H9 (cell line): ENCODE measurements at regions not wholly inside any gene's neighbourhood (a gene's known extent, or its start where the extent isn't known, plus 50 kb on each side); places are given as distances from the start of the nearest gene placed in this dataset.

Experiments used
- DNase-seq: peaks from one replicate; pipeline ENCODE4 v3.0.0-alpha.2; 2017
- H2AFZ ChIP-seq: one replicate; pipeline ENCODE4 v1.6.1; 2013; ENCODE audit warnings: mild to moderate bottlenecking, low read length, control low read depth, moderate library complexity
- H2AK5ac ChIP-seq: 2 replicates; pipeline ENCODE4 v1.6.1; 2013; ENCODE audit warnings: low read length, control low read depth, mixed read lengths; ENCODE audit not compliant: insufficient read length
- H2BK120ac ChIP-seq: one replicate; pipeline ENCODE4 v1.6.1; 2013; ENCODE audit warnings: low read depth, mild to moderate bottlenecking, low read length, control low read depth, inconsistent platforms; ENCODE audit not compliant: poor library complexity, severe bottlenecking
- H2BK12ac ChIP-seq: 2 replicates; pipeline ENCODE4 v1.6.1; 2013; ENCODE audit warnings: low read length, control low read depth, mixed read lengths, low read depth; ENCODE audit not compliant: insufficient read length
- H2BK15ac ChIP-seq: 2 replicates; pipeline ENCODE4 v1.6.1; 2013; ENCODE audit warnings: low read depth, low read length, control low read depth
- H2BK20ac ChIP-seq: one replicate; pipeline ENCODE4 v1.6.1; 2013; ENCODE audit warnings: low read depth, mild to moderate bottlenecking, low read length, control low read depth, inconsistent platforms; ENCODE audit not compliant: poor library complexity, severe bottlenecking
- H2BK5ac ChIP-seq: 2 replicates; pipeline ENCODE4 v1.6.1; 2013; ENCODE audit warnings: low read length, control low read depth, mixed read lengths; ENCODE audit not compliant: insufficient read length
- H3K14ac ChIP-seq: 2 replicates; pipeline ENCODE4 v1.6.1; 2013; ENCODE audit warnings: low read length, control low read depth; ENCODE audit not compliant: insufficient read depth
- H3K18ac ChIP-seq: 2 replicates; pipeline ENCODE4 v1.6.1; 2013; ENCODE audit warnings: low read depth, mild to moderate bottlenecking, mixed read lengths, low read length, control low read depth; ENCODE audit not compliant: insufficient read length
- H3K23ac ChIP-seq: 2 replicates; pipeline ENCODE4 v1.6.1; 2013; ENCODE audit warnings: low read length, control low read depth, mixed read lengths, low read depth; ENCODE audit not compliant: insufficient read length
- H3K23me2 ChIP-seq: 2 replicates; pipeline ENCODE4 v1.6.1; 2013; ENCODE audit warnings: low read depth, mild to moderate bottlenecking, mixed read lengths, low read length, control low read depth; ENCODE audit not compliant: insufficient read length, poor library complexity, severe bottlenecking
- H3K27ac ChIP-seq: 2 replicates; pipeline ENCODE4 v1.5.1; 2013; ENCODE audit warnings: low read length, control low read depth, mixed read lengths, low read depth; ENCODE audit not compliant: insufficient read length
- H3K27me3 ChIP-seq: 2 replicates; pipeline ENCODE4 v1.6.1; 2013; ENCODE audit warnings: low read length, control low read depth, inconsistent platforms; ENCODE audit not compliant: insufficient read depth
- H3K4ac ChIP-seq: 2 replicates; pipeline ENCODE4 v1.6.1; 2013; ENCODE audit warnings: low read depth, mild to moderate bottlenecking, control low read depth, inconsistent platforms, low read length, moderate library complexity
- H3K4me1 ChIP-seq: 2 replicates; pipeline ENCODE4 v1.6.1; 2013; ENCODE audit warnings: low read length, control low read depth, inconsistent platforms; ENCODE audit not compliant: insufficient read depth
- H3K4me2 ChIP-seq: 2 replicates; pipeline ENCODE4 v1.6.1; 2013; ENCODE audit warnings: low read length, control low read depth, mixed read lengths; ENCODE audit not compliant: insufficient read length, insufficient read depth
- H3K56ac ChIP-seq: 2 replicates; pipeline ENCODE4 v1.6.1; 2013; ENCODE audit warnings: low read depth, mild to moderate bottlenecking, mixed read lengths, low read length, control low read depth; ENCODE audit not compliant: insufficient read length
- H3K79me1 ChIP-seq: 2 replicates; pipeline ENCODE4 v1.6.1; 2013; ENCODE audit warnings: low read depth, mild to moderate bottlenecking, moderate library complexity, low read length, control low read depth, inconsistent platforms; ENCODE audit not compliant: insufficient read depth, poor library complexity, severe bottlenecking
- H3K79me2 ChIP-seq: 2 replicates; pipeline ENCODE4 v1.6.1; 2013; ENCODE audit warnings: low read length, control low read depth, inconsistent platforms; ENCODE audit not compliant: insufficient read depth
- H3K9ac ChIP-seq: 2 replicates; pipeline ENCODE4 v1.6.1; 2013; ENCODE audit warnings: low read length, control low read depth, mixed read lengths; ENCODE audit not compliant: insufficient read length; ENCODE audit errors: extremely low read depth
- H3K9me3 ChIP-seq: one replicate; pipeline ENCODE4 v1.6.1; 2013; ENCODE audit warnings: low read depth, low read length, inconsistent platforms; ENCODE audit not compliant: control insufficient read depth
- H3T11ph ChIP-seq: one replicate; pipeline ENCODE4 v1.6.1; 2013; ENCODE audit warnings: mild to moderate bottlenecking, low read length, control low read depth, inconsistent platforms
- H4K20me1 ChIP-seq: one replicate; pipeline ENCODE4 v1.6.1; 2013; ENCODE audit not compliant: control insufficient read depth, insufficient read length, insufficient read depth
- H4K5ac ChIP-seq: 2 replicates; pipeline ENCODE4 v1.6.1; 2013; ENCODE audit warnings: low read depth, mild to moderate bottlenecking, mixed read lengths, low read length, control low read depth; ENCODE audit not compliant: insufficient read length
- H4K8ac ChIP-seq: replicated peaks from 2 replicates; pipeline ENCODE4 v1.6.1; 2013; ENCODE audit warnings: low read length, control low read depth, mixed read lengths, low read depth; ENCODE audit not compliant: insufficient read length
- H4K91ac ChIP-seq: 2 replicates; pipeline ENCODE4 v1.6.1; 2013; ENCODE audit warnings: low read depth, mild to moderate bottlenecking, moderate library complexity, mixed read lengths, low read length, control low read depth; ENCODE audit not compliant: insufficient read length
- H3K27ac Mint-ChIP-seq, 3 experiments: 2 replicates in 2 of 3; 3 replicates in 1 of 3; pipeline ENCODE4 v1.8.0; 2020 to 2021; ENCODE audit warnings: mixed read lengths in 3 of 3, mild to moderate bottlenecking in 1 of 3, moderate library complexity in 1 of 3
- H3K27me3 Mint-ChIP-seq: 2 replicates; pipeline ENCODE4 v1.8.0; 2021; ENCODE audit warnings: low read depth, mild to moderate bottlenecking, moderate library complexity, mixed read lengths
- H3K36me3 Mint-ChIP-seq, 3 experiments: 2 replicates in 2 of 3; 3 replicates in 1 of 3; pipeline ENCODE4 v1.8.0; 2020 to 2021; ENCODE audit warnings: low read depth in 3 of 3, mixed read lengths in 3 of 3; ENCODE audit not compliant: insufficient read depth in 1 of 3
- H3K4me1 Mint-ChIP-seq, 2 experiments: 2 replicates each; pipeline ENCODE4 v1.8.0; 2020; ENCODE audit warnings: mixed read lengths in 2 of 2
- H3K4me3 Mint-ChIP-seq, 2 experiments: 2 replicates in 1 of 2; 3 replicates in 1 of 2; pipeline ENCODE4 v1.8.0; 2020 to 2021; ENCODE audit warnings: mild to moderate bottlenecking in 2 of 2, mixed read lengths in 2 of 2, moderate library complexity in 1 of 2
- H3K9me3 Mint-ChIP-seq, 2 experiments: 2 replicates in 1 of 2; 3 replicates in 1 of 2; pipeline ENCODE4 v1.8.0; 2020; ENCODE audit warnings: mild to moderate bottlenecking in 2 of 2, mixed read lengths in 2 of 2, moderate library complexity in 1 of 2
- WGBS: extraction: QIAGEN DNeasy Blood & Tissue Kit; methylation state at CpG from one replicate; pipeline ENCODE4 v1.1.7; 2013; ENCODE audit warnings: missing lambda C conversion rate, low lambda C conversion rate, mixed read lengths; ENCODE audit not compliant: insufficient read length; ENCODE audit errors: extremely low coverage; 5-methylcytosine and 5-hydroxymethylcytosine counted together
- TF ChIP-seq, protein P1 (sequence below): fragments of 200-600 bp; sonication (generic); conservative IDR thresholded peaks from 3 replicates; pipeline ENCODE4 v1.8.0; 2021; ENCODE audit warnings: antibody characterized with exemption, mild to moderate bottlenecking

DNA sequence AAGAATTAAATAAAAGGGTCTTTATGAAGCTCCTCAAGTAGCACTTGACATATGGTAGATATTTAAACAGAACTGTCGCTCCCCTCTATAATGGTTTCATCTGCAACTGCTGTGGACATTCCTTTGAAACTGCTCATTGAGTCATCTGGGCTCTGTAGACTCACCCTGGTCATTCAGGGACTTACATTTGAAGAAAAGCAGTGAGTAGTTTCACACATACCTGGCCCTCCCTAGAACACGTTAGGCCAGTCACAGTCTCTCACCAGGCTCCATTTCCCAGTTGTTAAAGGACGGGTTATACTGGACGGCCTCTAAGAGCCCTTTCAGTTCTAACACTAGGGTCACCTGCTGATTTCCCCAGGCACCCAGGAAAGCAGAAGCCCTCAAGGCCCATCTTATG is 217.0 kb downstream of the BCL11B start:
- WGBS = no CpG with 5 or more reads among the region's 4 CpGs
- H4K8ac ChIP-seq = no peak overlapping the region
- H2BK12ac ChIP-seq = no peak overlapping the region
- H3K4me3 Mint-ChIP-seq = no peak overlapping the region
- no peaks in the 10 kb centered on the region for H3K4me1 Mint-ChIP-seq
- no peak overlapping the region for H3K4me2 ChIP-seq
- no peak overlapping the region for H3K23ac ChIP-seq
- H4K20me1 ChIP-seq = no peaks in the 10 kb centered on the region
- no peak overlapping the region for H3K4ac ChIP-seq
- TF ChIP-seq, protein P1, sequence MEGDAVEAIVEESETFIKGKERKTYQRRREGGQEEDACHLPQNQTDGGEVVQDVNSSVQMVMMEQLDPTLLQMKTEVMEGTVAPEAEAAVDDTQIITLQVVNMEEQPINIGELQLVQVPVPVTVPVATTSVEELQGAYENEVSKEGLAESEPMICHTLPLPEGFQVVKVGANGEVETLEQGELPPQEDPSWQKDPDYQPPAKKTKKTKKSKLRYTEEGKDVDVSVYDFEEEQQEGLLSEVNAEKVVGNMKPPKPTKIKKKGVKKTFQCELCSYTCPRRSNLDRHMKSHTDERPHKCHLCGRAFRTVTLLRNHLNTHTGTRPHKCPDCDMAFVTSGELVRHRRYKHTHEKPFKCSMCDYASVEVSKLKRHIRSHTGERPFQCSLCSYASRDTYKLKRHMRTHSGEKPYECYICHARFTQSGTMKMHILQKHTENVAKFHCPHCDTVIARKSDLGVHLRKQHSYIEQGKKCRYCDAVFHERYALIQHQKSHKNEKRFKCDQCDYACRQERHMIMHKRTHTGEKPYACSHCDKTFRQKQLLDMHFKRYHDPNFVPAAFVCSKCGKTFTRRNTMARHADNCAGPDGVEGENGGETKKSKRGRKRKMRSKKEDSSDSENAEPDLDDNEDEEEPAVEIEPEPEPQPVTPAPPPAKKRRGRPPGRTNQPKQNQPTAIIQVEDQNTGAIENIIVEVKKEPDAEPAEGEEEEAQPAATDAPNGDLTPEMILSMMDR = no peak
- H3K4me1 ChIP-seq = no peaks in the 10 kb centered on the region
- no peaks in the 10 kb centered on the region for H3K9me3 ChIP-seq
- no peaks in the 10 kb centered on the region for H3K27me3 ChIP-seq
- H3K36me3 Mint-ChIP-seq = peaks cover 0 to 4% (median 2%) of the 10 kb centered on the region in 3 experiments; a peak in 5 of 7 replicates
- H4K91ac ChIP-seq = no peak overlapping the region
- no peak overlapping the region for H4K5ac ChIP-seq
- peaks cover 10 to 11% of the 10 kb centered on the region in 2 experiments for H3K9me3 Mint-ChIP-seq
- H3K27me3 Mint-ChIP-seq = no peaks in the 10 kb centered on the region
- no peak overlapping the region for H2BK5ac ChIP-seq
- no peaks in the 10 kb centered on the region for H3K79me2 ChIP-seq
- H3K79me1 ChIP-seq = no peaks in the 10 kb centered on the region
- no peak overlapping the region for H2AFZ ChIP-seq
- DNase-seq = no peak
- no peak overlapping the region for H3K14ac ChIP-seq
- no peak overlapping the region for H3K9ac ChIP-seq
- no peaks in the 10 kb centered on the region for H3K23me2 ChIP-seq
- H3K56ac ChIP-seq = no peak overlapping the region
- H2BK15ac ChIP-seq = no peak overlapping the region
- no peak overlapping the region for H3T11ph ChIP-seq
- no peak overlapping the region for H2BK20ac ChIP-seq
- no peak overlapping the region for H3K27ac Mint-ChIP-seq
- H2AK5ac ChIP-seq = no peak overlapping the region
- H3K27ac ChIP-seq = no peak overlapping the region
- H3K18ac ChIP-seq = no peak overlapping the region
- H2BK120ac ChIP-seq = no peak overlapping the region
